Activated CD4-positive, alpha-beta T cell treated with anti-CD3 and anti-CD28 coated beads, Interleukin-2, amount 10 ng/mL, durations not matched to agents 24 days and 14 days (primary cell): ENCODE measurements at regions not wholly inside any gene's neighbourhood (a gene's known extent, or its start where the extent isn't known, plus 50 kb on each side); places are given as distances from the start of the nearest gene placed in this dataset.

Experiments used
- DNase-seq: peaks from one replicate; pipeline ENCODE4 v3.0.0; 2022
- H3K27ac Mint-ChIP-seq: one replicate; pipeline ENCODE4 v1.8.0; 2022; ENCODE audit warnings: mild to moderate bottlenecking, mixed read lengths
- H3K27me3 Mint-ChIP-seq: one replicate; pipeline ENCODE4 v1.8.0; 2022; ENCODE audit warnings: mixed read lengths
- H3K36me3 Mint-ChIP-seq: one replicate; pipeline ENCODE4 v1.8.0; 2022; ENCODE audit warnings: low read depth, mild to moderate bottlenecking, mixed read lengths
- H3K4me1 Mint-ChIP-seq: one replicate; pipeline ENCODE4 v1.8.0; 2021; ENCODE audit warnings: mixed read lengths
- H3K4me3 Mint-ChIP-seq: one replicate; pipeline ENCODE4 v1.8.0; 2022; ENCODE audit warnings: mild to moderate bottlenecking, moderate library complexity, mixed read lengths
- H3K9me3 Mint-ChIP-seq: one replicate; pipeline ENCODE4 v1.8.0; 2021; ENCODE audit warnings: mixed read lengths
- intact Hi-C: fragments of 100-400 bp; cut with micrococcal nuclease; formaldehyde crosslinking; loops from one replicate; pipeline ENCODE4 v1.15.1; 2023

DNA sequence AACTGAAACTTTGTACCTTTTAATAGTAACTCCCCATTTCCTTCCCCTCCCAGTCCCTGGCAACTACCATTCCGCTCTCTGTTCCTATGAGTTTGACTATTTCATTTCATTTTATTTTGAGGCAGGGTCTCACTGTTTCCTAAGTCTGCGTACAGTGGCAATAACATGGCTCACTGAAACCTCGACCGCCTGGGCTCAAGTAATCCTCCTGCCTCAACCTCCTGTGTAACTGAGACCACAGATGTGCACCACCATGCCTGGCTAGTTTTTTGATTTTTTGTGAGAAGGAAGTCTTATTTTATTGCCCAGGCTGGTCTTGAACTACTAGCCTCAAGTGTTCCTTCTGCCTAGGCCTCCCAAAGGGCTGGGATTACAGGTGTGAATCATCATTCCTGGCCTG lies 808.1 kb downstream of the CDH11 start:
- intact Hi-C loops, result no loop called here
- Mint-ChIP-seq H3K4me1 (no peaks in the 10 kb centered on the region), H3K9me3 (peaks cover 4% of the 10 kb centered on the region), H3K36me3 (no peaks in the 10 kb centered on the region), H3K27ac (no peak overlapping the region), H3K27me3 (no peaks in the 10 kb centered on the region), H3K4me3 (no peak overlapping the region)
- DNase-seq, result no peak

GRCh38 chr16:64312980-64313379 lies 808.9 kb downstream of the CDH11 start:
- H3K27me3 Mint-ChIP-seq, result no peaks in the 10 kb centered on the region
- intact Hi-C loops, result no loop called here
- H3K4me3 Mint-ChIP-seq, result no peak overlapping the region
- no peak overlapping the region for H3K27ac Mint-ChIP-seq
- peaks cover 4% of the 10 kb centered on the region for H3K9me3 Mint-ChIP-seq
- H3K36me3 Mint-ChIP-seq, result no peaks in the 10 kb centered on the region
- no peak for DNase-seq
- H3K4me1 Mint-ChIP-seq, result no peaks in the 10 kb centered on the region

GRCh38 chr16:64312292-64312691 lies 809.6 kb downstream of the CDH11 start:
- Mint-ChIP-seq H3K27ac (no peak overlapping the region), H3K9me3 (peaks cover 4% of the 10 kb centered on the region), H3K4me3 (no peak overlapping the region), H3K36me3 (no peaks in the 10 kb centered on the region), H3K27me3 (no peaks in the 10 kb centered on the region), H3K4me1 (no peaks in the 10 kb centered on the region)
- intact Hi-C loops, result no loop called here
- no peak for DNase-seq

DNA sequence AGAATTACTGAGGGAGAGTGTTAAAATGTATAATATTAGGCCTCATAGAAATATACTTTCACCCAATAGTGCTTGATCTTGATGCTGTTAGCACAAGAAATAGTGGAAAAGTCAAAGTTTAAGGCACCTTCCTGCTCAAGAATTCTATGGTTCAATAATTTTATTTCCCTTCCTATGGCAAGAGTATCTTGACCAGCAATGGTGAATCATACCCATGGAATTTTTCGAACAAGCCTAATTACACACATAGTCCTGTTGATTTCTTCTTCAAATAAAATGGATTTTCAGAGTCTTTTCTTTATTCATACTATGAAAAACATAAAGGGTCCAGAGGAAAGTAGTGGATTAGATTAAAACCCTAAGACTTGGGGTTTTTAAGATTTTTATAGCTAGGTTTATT lies 810.6 kb downstream of the CDH11 start:
- Mint-ChIP-seq H3K27me3 (no peaks in the 10 kb centered on the region), H3K4me1 (no peaks in the 10 kb centered on the region), H3K36me3 (no peaks in the 10 kb centered on the region), H3K27ac (no peak overlapping the region), H3K4me3 (no peak overlapping the region), H3K9me3 (peaks cover 8% of the 10 kb centered on the region)
- intact Hi-C loops, result no loop called here
- no peak for DNase-seq

- no peak overlapping the region for H3K4me3 Mint-ChIP-seq
- H3K27me3 Mint-ChIP-seq, result no peaks in the 10 kb centered on the region
- no peaks in the 10 kb centered on the region for H3K4me1 Mint-ChIP-seq
- no peak for DNase-seq
- no peak overlapping the region for H3K27ac Mint-ChIP-seq
- peaks cover 8% of the 10 kb centered on the region for H3K9me3 Mint-ChIP-seq
- intact Hi-C loops, result no loop called here
- no peaks in the 10 kb centered on the region for H3K36me3 Mint-ChIP-seq
Measured at GRCh38 chr16:64309398-64310110, 812.3 kb downstream of the CDH11 start.

GRCh38 chr16:64308721-64309120 lies 813.1 kb downstream of the CDH11 start:
- H3K27me3 Mint-ChIP-seq, result no peaks in the 10 kb centered on the region
- peaks cover 8% of the 10 kb centered on the region for H3K9me3 Mint-ChIP-seq
- DNase-seq, result no peak
- no peaks in the 10 kb centered on the region for H3K36me3 Mint-ChIP-seq
- H3K27ac Mint-ChIP-seq, result no peak overlapping the region
- no peaks in the 10 kb centered on the region for H3K4me1 Mint-ChIP-seq
- no peak overlapping the region for H3K4me3 Mint-ChIP-seq
- intact Hi-C loops, result no loop called here

GRCh38 chr16:64307431-64307830 lies 814.4 kb downstream of the CDH11 start:
- no peaks in the 10 kb centered on the region for H3K27me3 Mint-ChIP-seq
- DNase-seq, result no peak

GRCh38 chr16:64305663-64306062 lies 816.2 kb downstream of the CDH11 start:
- intact Hi-C loops, result no loop called here
- H3K27me3 Mint-ChIP-seq, result no peaks in the 10 kb centered on the region
- no peak overlapping the region for H3K4me3 Mint-ChIP-seq
- no peaks in the 10 kb centered on the region for H3K36me3 Mint-ChIP-seq
- no peaks in the 10 kb centered on the region for H3K4me1 Mint-ChIP-seq
- no peak for DNase-seq
- H3K27ac Mint-ChIP-seq, result no peak overlapping the region
- H3K9me3 Mint-ChIP-seq, result peaks cover 4% of the 10 kb centered on the region

More at GRCh38 chr16:64307431-64307830, 814.4 kb downstream of the CDH11 start:
- intact Hi-C loops, result no loop called here
- H3K9me3 Mint-ChIP-seq, result peaks cover 4% of the 10 kb centered on the region
- H3K27ac Mint-ChIP-seq, result no peak overlapping the region
- H3K36me3 Mint-ChIP-seq, result no peaks in the 10 kb centered on the region
- no peaks in the 10 kb centered on the region for H3K4me1 Mint-ChIP-seq
- H3K4me3 Mint-ChIP-seq, result no peak overlapping the region

GRCh38 chr16:64304951-64305350 lies 816.9 kb downstream of the CDH11 start:
- Mint-ChIP-seq H3K9me3 (peaks cover 4% of the 10 kb centered on the region), H3K27me3 (no peaks in the 10 kb centered on the region), H3K4me1 (no peaks in the 10 kb centered on the region), H3K27ac (no peak overlapping the region), H3K4me3 (no peak overlapping the region), H3K36me3 (no peaks in the 10 kb centered on the region)
- DNase-seq, result no peak
- intact Hi-C loops, result no loop called here

DNA sequence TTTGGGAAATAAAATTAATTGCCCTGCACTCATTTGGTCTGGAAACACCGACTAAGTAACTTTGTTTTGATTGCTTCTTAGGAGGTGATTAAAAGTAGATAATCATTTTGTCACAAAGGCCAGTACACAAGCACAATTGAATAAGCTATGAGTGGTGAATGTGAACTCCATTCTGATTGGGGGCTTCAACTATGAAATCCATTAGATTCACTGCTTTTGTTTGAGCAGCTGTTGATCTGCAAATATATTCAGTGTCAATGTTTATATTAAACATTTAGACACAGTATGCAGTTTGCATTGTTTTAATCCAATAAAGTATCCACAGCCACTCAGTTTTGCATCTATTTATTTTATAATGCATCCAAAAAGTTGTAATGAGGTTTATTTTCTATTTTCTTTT lies 817.5 kb downstream of the CDH11 start:
- Mint-ChIP-seq H3K36me3 (no peaks in the 10 kb centered on the region), H3K27me3 (no peaks in the 10 kb centered on the region), H3K4me3 (no peak overlapping the region), H3K4me1 (no peaks in the 10 kb centered on the region), H3K9me3 (peaks cover 4% of the 10 kb centered on the region), H3K27ac (no peak overlapping the region)
- intact Hi-C loops, result no loop called here
- DNase-seq, result no peak

- Mint-ChIP-seq H3K27ac (no peak overlapping the region), H3K4me1 (no peaks in the 10 kb centered on the region)
- intact Hi-C loops, result no loop called here
Measured at GRCh38 chr16:64297863-64298600, 823.8 kb downstream of the CDH11 start.

GRCh38 chr16:64295466-64295865 lies 826.4 kb downstream of the CDH11 start:
- intact Hi-C loops, result no loop called here
- DNase-seq, result no peak
- peaks cover 9% of the 10 kb centered on the region for H3K9me3 Mint-ChIP-seq
- H3K27ac Mint-ChIP-seq, result no peak overlapping the region
- H3K4me3 Mint-ChIP-seq, result no peak overlapping the region
- H3K36me3 Mint-ChIP-seq, result no peaks in the 10 kb centered on the region
- no peaks in the 10 kb centered on the region for H3K4me1 Mint-ChIP-seq
- H3K27me3 Mint-ChIP-seq, result no peaks in the 10 kb centered on the region

More at GRCh38 chr16:64297863-64298600, 823.8 kb downstream of the CDH11 start:
- H3K27me3 Mint-ChIP-seq, result no peaks in the 10 kb centered on the region
- H3K4me3 Mint-ChIP-seq, result no peak overlapping the region
- H3K9me3 Mint-ChIP-seq, result peaks cover 6% of the 10 kb centered on the region
- H3K36me3 Mint-ChIP-seq, result no peaks in the 10 kb centered on the region
- DNase-seq, result no peak

DNA sequence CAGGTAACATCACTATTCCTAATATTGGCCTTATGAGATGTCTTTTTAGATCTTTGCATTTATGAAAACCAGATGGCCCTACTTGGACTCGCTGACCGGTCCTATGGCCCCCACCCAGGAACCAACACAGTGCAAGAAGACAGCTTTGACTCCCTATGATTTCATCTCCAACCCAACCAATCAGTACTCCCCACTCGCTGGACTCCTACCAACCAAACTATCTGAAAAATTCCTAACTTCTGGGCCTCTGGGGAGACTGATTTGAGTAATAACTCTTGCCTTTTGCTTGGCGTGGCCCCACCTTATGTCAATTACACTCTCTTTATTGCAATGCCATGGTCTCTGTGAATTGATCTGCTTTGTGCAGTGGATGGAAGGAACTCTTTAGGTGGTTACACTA lies 828.9 kb downstream of the CDH11 start:
- H3K4me3 Mint-ChIP-seq, result no peak overlapping the region
- no peak for DNase-seq
- no peaks in the 10 kb centered on the region for H3K4me1 Mint-ChIP-seq
- peaks cover 9% of the 10 kb centered on the region for H3K9me3 Mint-ChIP-seq
- no peak overlapping the region for H3K27ac Mint-ChIP-seq
- intact Hi-C loops, result no loop called here
- H3K27me3 Mint-ChIP-seq, result no peaks in the 10 kb centered on the region
- no peaks in the 10 kb centered on the region for H3K36me3 Mint-ChIP-seq

DNA sequence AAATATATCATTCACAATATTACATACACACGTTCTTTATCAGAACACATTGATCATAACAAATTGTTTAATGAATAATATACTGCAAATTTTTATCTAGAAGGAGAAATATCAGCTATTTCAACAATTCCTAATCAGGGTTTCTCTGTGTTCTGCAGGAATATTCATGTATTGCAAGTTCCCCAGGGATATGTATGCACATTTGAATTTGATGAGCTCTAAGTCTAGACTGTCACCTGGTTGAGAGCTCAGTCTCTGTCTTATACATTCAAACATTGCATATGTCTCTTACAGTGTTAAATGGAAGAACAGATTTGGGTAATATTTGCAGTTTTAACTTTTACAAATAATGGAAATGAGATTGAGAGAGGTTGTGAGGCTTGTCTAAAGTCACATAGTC lies 829.7 kb downstream of the CDH11 start:
- Mint-ChIP-seq H3K4me1 (no peaks in the 10 kb centered on the region), H3K9me3 (peaks cover 5% of the 10 kb centered on the region), H3K27ac (no peak overlapping the region), H3K4me3 (no peak overlapping the region), H3K27me3 (no peaks in the 10 kb centered on the region), H3K36me3 (no peaks in the 10 kb centered on the region)
- intact Hi-C loops, result no loop called here
- DNase-seq, result no peak
